ENCODE measurements at regions not wholly inside any gene's neighbourhood (a gene's known extent, or its start where the extent isn't known, plus 50 kb on each side); places are given as distances from the start of the nearest gene placed in this dataset.

- TF ChIP-seq CTCF (IDR thresholded peaks at IDR 0.05) (no peak), POLR2A (IDR thresholded peaks at IDR 0.05) (no peak)
Measured at GRCh38 chr16:26491101-26491670, 575.5 kb upstream of the C16orf82 start.

All from heart left ventricle (tissue), 13 donors.